HEK293T (cell line): ENCODE measurements at regions not wholly inside any gene's neighbourhood (a gene's known extent, or its start where the extent isn't known, plus 50 kb on each side); places are given as distances from the start of the nearest gene placed in this dataset.

Experiments
- ARNT ChIP-seq: fragments of 450-650 bp; IDR thresholded peaks from 2 replicates; pipeline ENCODE4 v1.6.1; 2017; ENCODE audit warnings: mild to moderate bottlenecking
- BHLHE40 ChIP-seq: fragments of 450-650 bp; IDR thresholded peaks from 2 replicates; pipeline ENCODE4 v1.6.1; 2016; ENCODE audit warnings: mild to moderate bottlenecking, moderate library complexity, borderline replicate concordance
- ELF4 ChIP-seq: fragments of 450-650 bp; IDR thresholded peaks from 2 replicates; pipeline ENCODE4 v1.6.1; 2017; ENCODE audit warnings: antibody characterized with exemption
- FOXA1 ChIP-seq: fragments of 450-650 bp; IDR thresholded peaks from 2 replicates; pipeline ENCODE4 v1.6.1; 2016; ENCODE audit warnings: mild to moderate bottlenecking
- FOXK2 ChIP-seq: fragments of 450-650 bp; IDR thresholded peaks from 2 replicates; pipeline ENCODE4 v1.6.1; 2016; ENCODE audit warnings: mild to moderate bottlenecking
- L3MBTL2 ChIP-seq: fragments of 450-650 bp; conservative IDR thresholded peaks from 2 replicates; pipeline ENCODE4 v1.6.1; 2016; ENCODE audit warnings: mild to moderate bottlenecking
- NFRKB ChIP-seq: fragments of 450-650 bp; IDR thresholded peaks from 2 replicates; pipeline ENCODE4 v1.6.1; 2016; ENCODE audit warnings: mild to moderate bottlenecking, moderate library complexity
- SUZ12 ChIP-seq: fragments of 450-650 bp; IDR thresholded peaks from 2 replicates; pipeline ENCODE4 v1.6.1; 2016; ENCODE audit warnings: mild to moderate bottlenecking
- ZNF384 ChIP-seq: fragments of 450-650 bp; IDR thresholded peaks from 2 replicates; pipeline ENCODE4 v1.6.1; 2016

DNA sequence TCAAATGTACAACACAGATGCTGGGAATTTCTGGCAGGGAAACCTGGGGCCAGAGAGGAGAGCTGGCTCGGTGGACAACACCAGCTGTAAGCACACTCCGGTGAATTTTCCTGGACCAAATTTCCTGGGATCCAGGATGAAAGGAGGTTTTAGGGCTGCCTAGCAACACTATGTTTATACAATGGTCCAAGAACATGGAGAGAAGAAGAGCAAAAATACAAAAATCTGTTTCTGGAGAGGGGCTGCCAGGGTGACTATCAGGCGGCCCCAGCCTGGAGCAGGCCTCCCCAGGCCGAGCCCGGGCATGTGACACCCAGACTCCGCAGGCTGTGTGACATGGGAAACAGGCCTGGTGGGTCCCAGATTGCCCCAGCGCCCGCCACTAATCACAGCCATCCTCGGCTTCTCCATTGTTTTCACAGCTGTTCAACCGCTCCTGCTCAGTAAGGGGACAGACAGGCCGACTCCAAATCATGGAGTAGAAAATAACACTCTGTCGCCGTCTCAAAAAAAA is 336.0 kb upstream of the NFIA start:
- TF ChIP-seq BHLHE40: no peak
- TF ChIP-seq ARNT: no peak
- no peak for TF ChIP-seq L3MBTL2
- TF ChIP-seq ELF4: no peak
- TF ChIP-seq SUZ12: no peak
- no peak for TF ChIP-seq FOXA1
- TF ChIP-seq FOXK2: no peak
- TF ChIP-seq ZNF384: no peak
- TF ChIP-seq NFRKB: no peak
